ENCODE measurements at regions not wholly inside any gene's neighbourhood (a gene's known extent, or its start where the extent isn't known, plus 50 kb on each side); places are given as distances from the start of the nearest gene placed in this dataset.

DNA sequence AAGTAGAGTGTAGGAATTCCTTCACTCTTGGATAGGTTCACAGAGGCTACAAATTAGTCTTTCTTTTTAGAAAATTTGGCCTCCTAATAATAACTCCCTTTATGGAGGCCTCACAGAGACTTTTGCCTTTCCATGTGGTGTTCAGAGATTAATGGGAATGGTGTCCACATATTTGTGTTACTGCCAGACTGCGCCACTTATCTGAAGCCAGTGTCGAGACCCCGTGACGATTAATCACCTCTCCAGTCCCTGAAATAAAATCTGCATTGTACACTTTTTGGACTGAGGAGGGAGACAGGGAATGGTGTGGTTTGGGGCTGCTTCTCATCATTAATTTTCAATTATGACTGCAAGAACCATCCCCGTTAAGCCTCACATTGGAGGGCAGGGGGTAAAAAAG, 980.5 kb downstream of the FLRT2 start:
- DNase-seq (peak; percentile 66 to 86 (median 84)), ATAC-seq (ENCODE audit: insufficient read depth, low FRiP score) (no peak)
- H3K9ac ChIP-seq (ENCODE audit: insufficient read depth in 1 of 2, low read length in 2 of 2), result no peak overlapping the region
- TF ChIP-seq, protein P1, sequence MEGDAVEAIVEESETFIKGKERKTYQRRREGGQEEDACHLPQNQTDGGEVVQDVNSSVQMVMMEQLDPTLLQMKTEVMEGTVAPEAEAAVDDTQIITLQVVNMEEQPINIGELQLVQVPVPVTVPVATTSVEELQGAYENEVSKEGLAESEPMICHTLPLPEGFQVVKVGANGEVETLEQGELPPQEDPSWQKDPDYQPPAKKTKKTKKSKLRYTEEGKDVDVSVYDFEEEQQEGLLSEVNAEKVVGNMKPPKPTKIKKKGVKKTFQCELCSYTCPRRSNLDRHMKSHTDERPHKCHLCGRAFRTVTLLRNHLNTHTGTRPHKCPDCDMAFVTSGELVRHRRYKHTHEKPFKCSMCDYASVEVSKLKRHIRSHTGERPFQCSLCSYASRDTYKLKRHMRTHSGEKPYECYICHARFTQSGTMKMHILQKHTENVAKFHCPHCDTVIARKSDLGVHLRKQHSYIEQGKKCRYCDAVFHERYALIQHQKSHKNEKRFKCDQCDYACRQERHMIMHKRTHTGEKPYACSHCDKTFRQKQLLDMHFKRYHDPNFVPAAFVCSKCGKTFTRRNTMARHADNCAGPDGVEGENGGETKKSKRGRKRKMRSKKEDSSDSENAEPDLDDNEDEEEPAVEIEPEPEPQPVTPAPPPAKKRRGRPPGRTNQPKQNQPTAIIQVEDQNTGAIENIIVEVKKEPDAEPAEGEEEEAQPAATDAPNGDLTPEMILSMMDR (IDR thresholded peaks at IDR 0.05; ENCODE audit: control extremely low read depth, extremely low read depth), result no peak
- 60 to 74% methylated on average over 5 of the region's 5 CpGs for WGBS, 2 donors
- peaks cover 0 to 7% (median 0%) of the 10 kb centered on the region in 5 donors for H3K4me1 ChIP-seq (ENCODE audit: control insufficient read depth in 5 of 5, insufficient read depth in 5 of 5, low read length in 5 of 5)
- no peaks in the 10 kb centered on the region for H3K27me3 ChIP-seq (ENCODE audit: control insufficient read depth in 3 of 3, insufficient read depth in 3 of 3, low read length in 2 of 3)
- no peaks in the 10 kb centered on the region for H3K36me3 ChIP-seq (ENCODE audit: control insufficient read depth in 4 of 4, insufficient read depth in 4 of 4, low read length in 4 of 4)
- H3K4me3 ChIP-seq, result no peak overlapping the region
- no peak overlapping the region for H3K27ac ChIP-seq (ENCODE audit: low read depth in 1 of 2, low read length in 1 of 2)
- no peaks in the 10 kb centered on the region for H3K9me3 ChIP-seq (ENCODE audit: control insufficient read depth in 4 of 4, insufficient read depth in 3 of 4, low read length in 3 of 4)

- Histone ChIP-seq H3K27me3 (ENCODE audit: control insufficient read depth in 3 of 3, insufficient read depth in 3 of 3, low read length in 2 of 3) (no peaks in the 10 kb centered on the region), H3K9ac (ENCODE audit: insufficient read depth in 1 of 2, low read length in 2 of 2) (no peak overlapping the region), H3K4me3 (no peak overlapping the region), H3K9me3 (ENCODE audit: control insufficient read depth in 4 of 4, insufficient read depth in 3 of 4, low read length in 3 of 4) (no peaks in the 10 kb centered on the region), H3K36me3 (ENCODE audit: control insufficient read depth in 4 of 4, insufficient read depth in 4 of 4, low read length in 4 of 4) (no peaks in the 10 kb centered on the region), H3K4me1 (ENCODE audit: control insufficient read depth in 5 of 5, insufficient read depth in 5 of 5, low read length in 5 of 5) (peaks cover 0 to 7% (median 0%) of the 10 kb centered on the region in 5 donors), H3K27ac (ENCODE audit: low read depth in 1 of 2, low read length in 1 of 2) (no peak overlapping the region)
- ATAC-seq (ENCODE audit: insufficient read depth, low FRiP score), result no peak
- TF ChIP-seq, protein P1 (IDR thresholded peaks at IDR 0.05; ENCODE audit: control extremely low read depth, extremely low read depth), result no peak
- DNase-seq, result no peak
Observed at GRCh38 chr14:86505808-86506207, 975.9 kb downstream of the FLRT2 start.

- H3K27me3 ChIP-seq (ENCODE audit: control insufficient read depth in 3 of 3, insufficient read depth in 3 of 3, low read length in 2 of 3), result no peaks in the 10 kb centered on the region
- 30 to 47% methylated on average over 2 of the region's 2 CpGs for WGBS, 2 donors
- ATAC-seq (ENCODE audit: insufficient read depth, low FRiP score) (no peak), DNase-seq (no peak)
- no peak overlapping the region for H3K4me3 ChIP-seq
- no peaks in the 10 kb centered on the region for H3K9me3 ChIP-seq (ENCODE audit: control insufficient read depth in 4 of 4, insufficient read depth in 3 of 4, low read length in 3 of 4)
- TF ChIP-seq, protein P1 (IDR thresholded peaks at IDR 0.05; ENCODE audit: control extremely low read depth, extremely low read depth), result no peak
- no peaks in the 10 kb centered on the region for H3K4me1 ChIP-seq (ENCODE audit: control insufficient read depth in 5 of 5, insufficient read depth in 5 of 5, low read length in 5 of 5)
- no peak overlapping the region for H3K9ac ChIP-seq (ENCODE audit: insufficient read depth in 1 of 2, low read length in 2 of 2)
- H3K36me3 ChIP-seq (ENCODE audit: control insufficient read depth in 4 of 4, insufficient read depth in 4 of 4, low read length in 4 of 4), result no peaks in the 10 kb centered on the region
- no peak overlapping the region for H3K27ac ChIP-seq (ENCODE audit: low read depth in 1 of 2, low read length in 1 of 2)
Observed at GRCh38 chr14:86501611-86502010, 971.7 kb downstream of the FLRT2 start.

- Histone ChIP-seq H3K4me3 (no peak overlapping the region), H3K27me3 (ENCODE audit: control insufficient read depth in 3 of 3, insufficient read depth in 3 of 3, low read length in 2 of 3) (no peaks in the 10 kb centered on the region), H3K27ac (ENCODE audit: low read depth in 1 of 2, low read length in 1 of 2) (no peak overlapping the region), H3K9me3 (ENCODE audit: control insufficient read depth in 4 of 4, insufficient read depth in 3 of 4, low read length in 3 of 4) (peaks cover 0 to 2% (median 0%) of the 10 kb centered on the region in 4 donors), H3K4me1 (ENCODE audit: control insufficient read depth in 5 of 5, insufficient read depth in 5 of 5, low read length in 5 of 5) (no peaks in the 10 kb centered on the region), H3K9ac (ENCODE audit: insufficient read depth in 1 of 2, low read length in 2 of 2) (no peak overlapping the region), H3K36me3 (ENCODE audit: control insufficient read depth in 4 of 4, insufficient read depth in 4 of 4, low read length in 4 of 4) (no peaks in the 10 kb centered on the region)
- ATAC-seq (ENCODE audit: insufficient read depth, low FRiP score) (no peak), DNase-seq (no peak)
- 47 to 70% methylated on average over 3 of the region's 3 CpGs for WGBS, 2 donors
- TF ChIP-seq, protein P1 (IDR thresholded peaks at IDR 0.05; ENCODE audit: control extremely low read depth, extremely low read depth), result no peak
Observed at GRCh38 chr14:86491743-86492142, 961.8 kb downstream of the FLRT2 start.
